Activated CD4-positive, alpha-beta T cell treated with anti-CD3 and anti-CD28 coated beads for 36 hours (primary cell): ENCODE measurements at regions not wholly inside any gene's neighbourhood (a gene's known extent, or its start where the extent isn't known, plus 50 kb on each side); places are given as distances from the start of the nearest gene placed in this dataset.
A peak's percentile ranks its signal among the peaks of the same experiment; 100 is the strongest.
"Not testable (repeated sequence)": the region's sequence is repeated elsewhere in the genome, so short reads cannot be mapped to it uniquely, and the experiment has no call there.

Experiments
- ATAC-seq: fragments of 200-7000 bp; cut with Tn5 transposase; one replicate; pipeline ENCODE4 v1.10.0; 2021; ENCODE audit warnings: mild to moderate bottlenecking, moderate library complexity
- CTCF ChIA-PET: fragments of 350-600 bp; sonication (Branson Sonifier 250); formaldehyde crosslinking; loops from one replicate; lab custom pipeline; 2021; ENCODE audit warnings: antibody characterized with exemption; lab: Charles Lee
- POLR2A ChIA-PET: fragments of 350-600 bp; sonication (Branson Sonifier 250); formaldehyde crosslinking; loops from one replicate; lab custom pipeline; 2021; ENCODE audit warnings: antibody characterized with exemption, inconsistent platforms; lab: Charles Lee
- DNase-seq: peaks from one replicate; pipeline ENCODE4 v3.0.0-alpha.2; 2020
- H3K27ac Mint-ChIP-seq: one replicate; pipeline ENCODE4 v1.8.0; 2021; ENCODE audit warnings: mixed read lengths
- H3K27me3 Mint-ChIP-seq: one replicate; pipeline ENCODE4 v1.8.0; 2021; ENCODE audit warnings: mixed read lengths
- H3K36me3 Mint-ChIP-seq: one replicate; pipeline ENCODE4 v1.8.0; 2021; ENCODE audit warnings: low read depth, mixed read lengths
- H3K4me1 Mint-ChIP-seq: one replicate; pipeline ENCODE4 v1.8.0; 2021; ENCODE audit warnings: mixed read lengths
- H3K4me3 Mint-ChIP-seq: one replicate; pipeline ENCODE4 v1.8.0; 2021; ENCODE audit warnings: mild to moderate bottlenecking, moderate library complexity, mixed read lengths
- H3K9me3 Mint-ChIP-seq: one replicate; pipeline ENCODE4 v1.8.0; 2021; ENCODE audit warnings: low read depth, mixed read lengths
- intact Hi-C, 2 experiments: fragments of 100-400 bp; cut with DNase I in 1 of 2; cut with micrococcal nuclease in 1 of 2; formaldehyde crosslinking; loops; one replicate each; pipeline versions ENCODE4 v1.14.2 to v1.15.1; 2022 to 2024; cut with DNase I, micrococcal nuclease

GRCh38 chr3:152754303-152754702, 80.6 kb upstream of the P2RY1 start:
- Mint-ChIP-seq H3K36me3 (no peaks in the 10 kb centered on the region), H3K9me3 (peaks cover 8% of the 10 kb centered on the region), H3K27ac (no peak overlapping the region), H3K27me3 (no peaks in the 10 kb centered on the region), H3K4me3 (no peak overlapping the region), H3K4me1 (no peaks in the 10 kb centered on the region)
- intact Hi-C loops, result no loop called here
- DNase-seq, result no peak
- CTCF ChIA-PET, result no interaction called here
- POLR2A ChIA-PET, result no interaction called here
- no peak for ATAC-seq

GRCh38 chr3:152756807-152757206, 78.1 kb upstream of the P2RY1 start:
- no peak for DNase-seq
- no peak overlapping the region for H3K27ac Mint-ChIP-seq
- ChIA-PET POLR2A (no interaction called here), CTCF (no interaction called here)
- ATAC-seq, result no peak
- no peaks in the 10 kb centered on the region for H3K27me3 Mint-ChIP-seq
- no peak overlapping the region for H3K4me3 Mint-ChIP-seq
- intact Hi-C loops, result no loop called here
- no peaks in the 10 kb centered on the region for H3K36me3 Mint-ChIP-seq
- no peaks in the 10 kb centered on the region for H3K9me3 Mint-ChIP-seq
- no peaks in the 10 kb centered on the region for H3K4me1 Mint-ChIP-seq

GRCh38 chr3:152760024-152760563, 74.8 kb upstream of the P2RY1 start:
- Mint-ChIP-seq H3K27ac (no peak overlapping the region), H3K27me3 (no peaks in the 10 kb centered on the region), H3K4me3 (no peak overlapping the region), H3K4me1 (no peaks in the 10 kb centered on the region), H3K36me3 (no peaks in the 10 kb centered on the region), H3K9me3 (peaks cover 6% of the 10 kb centered on the region)
- CTCF ChIA-PET, result interaction anchor here (0.7 kb wide), 1 partner anchor 33 kb away, joined by 3 read pairs; no protein-coding TSS in a partner anchor
- intact Hi-C loops, result no loop called here
- no peak for DNase-seq
- POLR2A ChIA-PET, result no interaction called here
- no peak for ATAC-seq

- H3K36me3 Mint-ChIP-seq, result no peaks in the 10 kb centered on the region
- H3K4me3 Mint-ChIP-seq, result no peak overlapping the region
- POLR2A ChIA-PET, result no interaction called here
- no peak overlapping the region for H3K27ac Mint-ChIP-seq
- peaks cover 7% of the 10 kb centered on the region for H3K9me3 Mint-ChIP-seq
- ATAC-seq, result no peak
- no peak for DNase-seq
- intact Hi-C loops, result no loop called here
- H3K27me3 Mint-ChIP-seq, result no peaks in the 10 kb centered on the region
- H3K4me1 Mint-ChIP-seq, result no peaks in the 10 kb centered on the region
- CTCF ChIA-PET, result no interaction called here
Observed at GRCh38 chr3:152760591-152760990, 74.3 kb upstream of the P2RY1 start.

GRCh38 chr3:152768478-152768877, 66.5 kb upstream of the P2RY1 start:
- ATAC-seq (no peak), DNase-seq (no peak)
- CTCF ChIA-PET, result no interaction called here
- H3K4me1 Mint-ChIP-seq, result no peaks in the 10 kb centered on the region
- H3K27ac Mint-ChIP-seq, result no peak overlapping the region
- H3K36me3 Mint-ChIP-seq, result no peaks in the 10 kb centered on the region
- intact Hi-C loops, result no loop called here
- H3K27me3 Mint-ChIP-seq, result no peaks in the 10 kb centered on the region
- peaks cover 8% of the 10 kb centered on the region for H3K9me3 Mint-ChIP-seq
- H3K4me3 Mint-ChIP-seq, result no peak overlapping the region
- POLR2A ChIA-PET, result no interaction called here

- ATAC-seq, result peak; percentile 26
Observed at GRCh38 chr3:152769523-152769922, 65.4 kb upstream of the P2RY1 start.

GRCh38 chr3:152770296-152770695, 64.6 kb upstream of the P2RY1 start:
- Mint-ChIP-seq H3K4me3 (no peak overlapping the region), H3K36me3 (no peaks in the 10 kb centered on the region), H3K27me3 (no peaks in the 10 kb centered on the region), H3K9me3 (peaks cover 1% of the 10 kb centered on the region), H3K27ac (no peak overlapping the region), H3K4me1 (no peaks in the 10 kb centered on the region)
- no peak for ATAC-seq
- intact Hi-C loops, result no loop called here
- POLR2A ChIA-PET, result no interaction called here
- CTCF ChIA-PET, result interaction anchor here (0.5 to 1.3 kb wide), 2 partner anchors 14 to 22 kb away, joined by 3 read pairs; no protein-coding TSS in a partner anchor
- no peak for DNase-seq

More at GRCh38 chr3:152769523-152769922, 65.4 kb upstream of the P2RY1 start:
- Mint-ChIP-seq H3K27me3 (no peaks in the 10 kb centered on the region), H3K27ac (no peak overlapping the region), H3K36me3 (no peaks in the 10 kb centered on the region), H3K4me3 (no peak overlapping the region), H3K4me1 (no peaks in the 10 kb centered on the region), H3K9me3 (peaks cover 6% of the 10 kb centered on the region)
- DNase-seq, result no peak
- intact Hi-C loops, result no loop called here
- ChIA-PET POLR2A (no interaction called here), CTCF (interaction anchor here (0.5 kb wide), 1 partner anchor 22 kb away, joined by 3 read pairs; no protein-coding TSS in a partner anchor)

GRCh38 chr3:152771120-152771519, 63.8 kb upstream of the P2RY1 start:
- POLR2A ChIA-PET, result no interaction called here

GRCh38 chr3:152772674-152773225, 62.2 kb upstream of the P2RY1 start:
- Mint-ChIP-seq H3K27me3 (no peaks in the 10 kb centered on the region), H3K4me3 (no peak overlapping the region), H3K9me3 (no peaks in the 10 kb centered on the region), H3K4me1 (no peaks in the 10 kb centered on the region), H3K36me3 (no peaks in the 10 kb centered on the region), H3K27ac (no peak overlapping the region)
- CTCF ChIA-PET, result no interaction called here
- intact Hi-C loops, result no loop called here
- no peak for DNase-seq
- POLR2A ChIA-PET, result no interaction called here
- no peak for ATAC-seq

More at GRCh38 chr3:152771120-152771519, 63.8 kb upstream of the P2RY1 start:
- intact Hi-C loops, result no loop called here
- CTCF ChIA-PET, result interaction anchor here (1.3 kb wide), 1 partner anchor 13 kb away, joined by 3 read pairs; no protein-coding TSS in a partner anchor
- no peaks in the 10 kb centered on the region for H3K27me3 Mint-ChIP-seq
- H3K4me3 Mint-ChIP-seq, result no peak overlapping the region
- no peak for DNase-seq
- peaks cover 1% of the 10 kb centered on the region for H3K9me3 Mint-ChIP-seq
- no peak overlapping the region for H3K27ac Mint-ChIP-seq
- H3K36me3 Mint-ChIP-seq, result no peaks in the 10 kb centered on the region
- ATAC-seq, result no peak
- no peaks in the 10 kb centered on the region for H3K4me1 Mint-ChIP-seq

- H3K4me1 Mint-ChIP-seq, result no peaks in the 10 kb centered on the region
- H3K9me3 Mint-ChIP-seq, result no peaks in the 10 kb centered on the region
- ChIA-PET POLR2A (no interaction called here), CTCF (no interaction called here)
- intact Hi-C loops, result no loop called here
- no peak overlapping the region for H3K27ac Mint-ChIP-seq
- no peaks in the 10 kb centered on the region for H3K36me3 Mint-ChIP-seq
- H3K4me3 Mint-ChIP-seq, result no peak overlapping the region
- no peak for DNase-seq
- no peak for ATAC-seq
- H3K27me3 Mint-ChIP-seq, result no peaks in the 10 kb centered on the region
Observed at GRCh38 chr3:152773633-152774032, 61.3 kb upstream of the P2RY1 start.

GRCh38 chr3:152774230-152774629, 60.7 kb upstream of the P2RY1 start:
- DNase-seq, H3K36me3 Mint-ChIP-seq, H3K9me3 Mint-ChIP-seq, H3K4me3 Mint-ChIP-seq, H3K4me1 Mint-ChIP-seq, H3K27ac Mint-ChIP-seq, H3K27me3 Mint-ChIP-seq, ATAC-seq, intact Hi-C loops, CTCF ChIA-PET, POLR2A ChIA-PET: not testable (repeated sequence)

GRCh38 chr3:152778022-152778421, 56.9 kb upstream of the P2RY1 start:
- Mint-ChIP-seq H3K36me3 (no peaks in the 10 kb centered on the region), H3K4me3 (no peak overlapping the region), H3K27ac (no peak overlapping the region), H3K9me3 (no peaks in the 10 kb centered on the region), H3K27me3 (no peaks in the 10 kb centered on the region), H3K4me1 (no peaks in the 10 kb centered on the region)
- DNase-seq (no peak), ATAC-seq (no peak)
- ChIA-PET CTCF (no interaction called here), POLR2A (no interaction called here)
- intact Hi-C loops, result no loop called here
